ENCODE measurements at regions not wholly inside any gene's neighbourhood (a gene's known extent, or its start where the extent isn't known, plus 50 kb on each side); places are given as distances from the start of the nearest gene placed in this dataset.

DNA sequence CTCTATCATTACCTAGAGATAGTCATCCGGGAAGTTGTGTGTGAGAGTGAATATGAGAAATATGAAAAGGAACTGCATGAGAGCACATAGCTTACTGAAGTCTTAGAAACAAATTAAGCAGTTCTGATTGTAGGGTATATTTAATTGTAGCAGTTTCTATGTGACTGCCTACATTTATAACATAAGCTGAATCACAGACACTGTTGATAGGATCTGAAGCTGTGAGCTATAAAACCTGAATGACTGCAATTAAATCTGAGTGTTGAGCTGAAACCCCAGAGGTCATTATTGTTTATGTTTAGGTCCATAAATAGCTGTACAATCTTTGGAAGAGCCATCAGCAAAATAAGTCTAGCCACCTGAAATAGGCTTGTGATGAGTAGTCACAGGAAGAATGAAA is 210.1 kb upstream of the CXCL13 start:
- H3K27me3 ChIP-seq: no peaks in the 10 kb centered on the region
- no peak for TF ChIP-seq CTCF (IDR thresholded peaks at IDR 0.05)
- H3K36me3 ChIP-seq: no peaks in the 10 kb centered on the region
- DNase-seq (ENCODE audit: low spot score): no peak
- no peak overlapping the region for H3K27ac ChIP-seq
- no peak overlapping the region for H3K4me3 ChIP-seq
- no peaks in the 10 kb centered on the region for H3K4me1 ChIP-seq
- H3K9me3 ChIP-seq: no peaks in the 10 kb centered on the region

GRCh38 chr4:77398256-77398655 is 207.4 kb upstream of the CXCL13 start:
- Histone ChIP-seq H3K4me3 (no peak overlapping the region), H3K27me3 (no peaks in the 10 kb centered on the region), H3K27ac (no peak overlapping the region), H3K4me1 (no peaks in the 10 kb centered on the region), H3K36me3 (no peaks in the 10 kb centered on the region), H3K9me3 (no peaks in the 10 kb centered on the region)
- no peak for TF ChIP-seq CTCF (IDR thresholded peaks at IDR 0.05)
- DNase-seq (ENCODE audit: low spot score): no peak

- H3K4me1 ChIP-seq: no peaks in the 10 kb centered on the region
- no peaks in the 10 kb centered on the region for H3K9me3 ChIP-seq
- H3K27me3 ChIP-seq: no peaks in the 10 kb centered on the region
Observed at GRCh38 chr4:77399831-77400230, 205.8 kb upstream of the CXCL13 start.

DNA sequence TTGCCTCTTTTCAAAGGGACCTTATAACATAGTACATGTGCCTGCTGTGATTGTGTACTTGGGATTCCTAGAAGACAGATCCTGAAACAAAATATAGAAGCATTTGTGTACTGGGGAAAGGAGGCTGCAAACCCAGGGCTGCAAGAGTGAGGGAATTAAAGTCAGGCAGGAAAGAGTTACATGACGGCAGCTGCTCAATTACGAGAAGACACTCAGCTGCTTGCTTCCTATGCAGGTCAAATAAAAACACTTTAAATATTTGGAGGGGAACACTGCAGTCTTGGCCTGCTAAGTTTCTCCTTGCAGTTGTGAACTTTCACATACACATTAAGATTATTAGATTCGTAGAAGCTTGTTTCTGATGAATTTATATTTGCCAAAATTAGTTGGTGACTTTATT is 191.9 kb upstream of the CXCL13 start:
- Histone ChIP-seq H3K4me3 (no peak overlapping the region), H3K27me3 (no peaks in the 10 kb centered on the region), H3K27ac (no peak overlapping the region), H3K4me1 (no peaks in the 10 kb centered on the region), H3K9me3 (no peaks in the 10 kb centered on the region), H3K36me3 (no peaks in the 10 kb centered on the region)
- no peak for DNase-seq (ENCODE audit: low spot score)
- no peak for TF ChIP-seq CTCF (IDR thresholded peaks at IDR 0.05)

More at GRCh38 chr4:77399831-77400230, 205.8 kb upstream of the CXCL13 start:
- Histone ChIP-seq H3K36me3 (no peaks in the 10 kb centered on the region), H3K27ac (no peak overlapping the region), H3K4me3 (no peak overlapping the region)
- no peak for DNase-seq (ENCODE audit: low spot score)
- no peak for TF ChIP-seq CTCF (IDR thresholded peaks at IDR 0.05)

DNA sequence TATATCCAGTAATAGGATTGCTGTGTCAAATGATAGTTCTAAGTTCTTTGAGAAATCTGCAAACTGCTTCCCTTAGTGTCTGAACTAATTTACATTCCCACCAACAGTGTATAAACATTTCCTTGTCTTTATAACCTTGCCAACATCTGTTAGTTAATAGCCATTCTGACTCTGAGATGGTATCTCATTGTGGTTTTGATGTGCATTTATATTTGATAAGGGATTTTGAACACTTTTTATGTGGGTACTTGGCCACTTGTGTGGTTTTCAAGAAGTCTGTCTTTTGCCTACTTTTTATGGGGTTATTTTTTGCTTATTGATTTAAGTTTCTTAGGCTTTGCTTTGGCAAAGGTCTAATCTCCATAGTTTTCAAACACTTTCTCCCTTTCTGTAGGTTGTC is 189.9 kb upstream of the CXCL13 start:
- no peaks in the 10 kb centered on the region for H3K36me3 ChIP-seq

More for the DNA sequence above, 189.9 kb upstream of the CXCL13 start:
- Histone ChIP-seq H3K9me3 (no peaks in the 10 kb centered on the region), H3K4me1 (no peaks in the 10 kb centered on the region), H3K27ac (no peak overlapping the region), H3K27me3 (no peaks in the 10 kb centered on the region), H3K4me3 (no peak overlapping the region)
- no peak for TF ChIP-seq CTCF (IDR thresholded peaks at IDR 0.05)
- DNase-seq (ENCODE audit: low spot score): no peak

Measured in right atrium auricular region (tissue), 2 donors.